ENCODE measurements at regions not wholly inside any gene's neighbourhood (a gene's known extent, or its start where the extent isn't known, plus 50 kb on each side); places are given as distances from the start of the nearest gene placed in this dataset.

GRCh38 chr6:4212588-4212987 is 77.2 kb upstream of the ECI2 start:
- no peak for TF ChIP-seq CTCF (conservative IDR thresholded peaks at IDR 0.05; ENCODE audit: low read length)
- no peak for TF ChIP-seq EZH2phosphoT487 (IDR thresholded peaks at IDR 0.05; ENCODE audit: borderline replicate concordance, low read depth, low read length)
